ENCODE measurements at regions not wholly inside any gene's neighbourhood (a gene's known extent, or its start where the extent isn't known, plus 50 kb on each side); places are given as distances from the start of the nearest gene placed in this dataset.
"Not testable (repeated sequence)": the region's sequence is repeated elsewhere in the genome, so short reads cannot be mapped to it uniquely, and the experiment has no call there.

DNA sequence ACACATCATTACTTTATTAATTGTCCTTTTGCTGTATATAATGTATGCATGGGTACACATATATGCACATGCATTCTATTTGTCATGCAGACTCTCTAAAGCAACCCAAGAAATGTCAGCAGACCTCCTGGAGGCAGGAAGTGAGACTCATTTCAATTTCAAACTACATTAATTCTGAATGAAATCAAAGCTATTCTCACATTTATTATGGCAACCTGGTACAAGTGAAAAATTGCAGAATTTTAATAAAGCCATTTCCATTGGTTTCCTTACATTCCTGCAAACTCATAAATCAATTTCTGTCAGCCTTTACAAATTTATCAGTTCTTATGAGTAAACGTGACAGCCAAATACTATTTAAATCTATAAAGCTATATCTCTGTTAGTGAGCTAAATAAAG, 430.4 kb upstream of the NUDT12 start:
- TF ChIP-seq, protein P1, sequence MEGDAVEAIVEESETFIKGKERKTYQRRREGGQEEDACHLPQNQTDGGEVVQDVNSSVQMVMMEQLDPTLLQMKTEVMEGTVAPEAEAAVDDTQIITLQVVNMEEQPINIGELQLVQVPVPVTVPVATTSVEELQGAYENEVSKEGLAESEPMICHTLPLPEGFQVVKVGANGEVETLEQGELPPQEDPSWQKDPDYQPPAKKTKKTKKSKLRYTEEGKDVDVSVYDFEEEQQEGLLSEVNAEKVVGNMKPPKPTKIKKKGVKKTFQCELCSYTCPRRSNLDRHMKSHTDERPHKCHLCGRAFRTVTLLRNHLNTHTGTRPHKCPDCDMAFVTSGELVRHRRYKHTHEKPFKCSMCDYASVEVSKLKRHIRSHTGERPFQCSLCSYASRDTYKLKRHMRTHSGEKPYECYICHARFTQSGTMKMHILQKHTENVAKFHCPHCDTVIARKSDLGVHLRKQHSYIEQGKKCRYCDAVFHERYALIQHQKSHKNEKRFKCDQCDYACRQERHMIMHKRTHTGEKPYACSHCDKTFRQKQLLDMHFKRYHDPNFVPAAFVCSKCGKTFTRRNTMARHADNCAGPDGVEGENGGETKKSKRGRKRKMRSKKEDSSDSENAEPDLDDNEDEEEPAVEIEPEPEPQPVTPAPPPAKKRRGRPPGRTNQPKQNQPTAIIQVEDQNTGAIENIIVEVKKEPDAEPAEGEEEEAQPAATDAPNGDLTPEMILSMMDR (conservative IDR thresholded peaks at IDR 0.05; ENCODE audit: low read depth, low read length) = no peak
- DNase-seq (ENCODE audit: low read depth) = no peak
- H3K4me3 ChIP-seq (ENCODE audit: low read length) = no peak overlapping the region

DNA sequence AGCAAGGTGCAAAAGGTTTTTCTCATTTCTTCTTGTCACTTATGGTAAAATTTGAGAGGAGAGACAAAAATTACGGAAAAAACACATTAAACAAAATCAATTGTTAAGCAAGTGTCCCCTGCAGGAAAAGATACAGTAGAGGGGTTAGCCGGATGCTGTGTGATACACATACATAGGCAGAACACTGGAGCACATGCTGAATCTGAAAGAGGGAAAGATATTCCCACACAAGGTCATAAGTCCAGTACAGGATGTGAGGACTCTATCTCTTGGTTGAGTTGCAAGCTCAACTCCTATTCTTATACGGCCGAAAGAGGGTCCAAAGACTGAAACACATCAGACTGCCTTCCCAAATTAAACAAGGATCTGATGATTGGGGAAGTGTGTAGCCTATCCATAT, 427.5 kb upstream of the NUDT12 start:
- DNase-seq (ENCODE audit: low read depth) = no peak
- TF ChIP-seq, protein P1 (conservative IDR thresholded peaks at IDR 0.05; ENCODE audit: low read depth, low read length) = no peak
- H3K4me3 ChIP-seq (ENCODE audit: low read length) = no peak overlapping the region

- no peak for DNase-seq (ENCODE audit: low read depth)
- TF ChIP-seq, protein P1 (conservative IDR thresholded peaks at IDR 0.05; ENCODE audit: low read depth, low read length) = no peak
- H3K4me3 ChIP-seq (ENCODE audit: low read length) = no peak overlapping the region
Observed at GRCh38 chr5:103981592-103981991, 419.0 kb upstream of the NUDT12 start.

DNA sequence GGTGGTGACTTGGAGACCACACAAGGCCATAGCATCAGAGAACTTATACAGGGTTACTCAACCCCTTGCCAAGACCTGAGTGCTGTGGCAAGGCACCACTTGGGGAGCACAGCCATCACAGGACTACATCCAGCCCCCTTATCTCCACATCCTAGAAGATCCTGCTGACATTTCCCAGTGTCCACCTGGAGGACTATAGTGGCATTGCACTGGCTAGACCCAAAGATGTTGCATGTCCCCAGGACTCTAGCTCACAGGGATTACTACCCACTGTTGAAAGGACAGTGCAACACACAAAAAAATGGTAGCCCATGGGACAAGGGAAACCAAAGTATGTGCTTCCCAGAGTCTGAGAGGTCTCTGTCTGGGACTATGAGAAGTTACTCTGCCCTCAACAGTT, 411.1 kb upstream of the NUDT12 start:
- no peak for DNase-seq (ENCODE audit: low read depth)
- H3K4me3 ChIP-seq (ENCODE audit: low read length) = no peak overlapping the region
- TF ChIP-seq, protein P1 (conservative IDR thresholded peaks at IDR 0.05; ENCODE audit: low read depth, low read length) = peak; percentile 20

- DNase-seq (ENCODE audit: low read depth); H3K4me3 ChIP-seq (ENCODE audit: low read length): not testable (repeated sequence)
Observed at GRCh38 chr5:103966295-103966694, 403.7 kb upstream of the NUDT12 start.

GRCh38 chr5:103962023-103962422, 399.4 kb upstream of the NUDT12 start:
- TF ChIP-seq, protein P1 (conservative IDR thresholded peaks at IDR 0.05; ENCODE audit: low read depth, low read length) = no peak
- DNase-seq (ENCODE audit: low read depth) = no peak
- no peak overlapping the region for H3K4me3 ChIP-seq (ENCODE audit: low read length)

DNA sequence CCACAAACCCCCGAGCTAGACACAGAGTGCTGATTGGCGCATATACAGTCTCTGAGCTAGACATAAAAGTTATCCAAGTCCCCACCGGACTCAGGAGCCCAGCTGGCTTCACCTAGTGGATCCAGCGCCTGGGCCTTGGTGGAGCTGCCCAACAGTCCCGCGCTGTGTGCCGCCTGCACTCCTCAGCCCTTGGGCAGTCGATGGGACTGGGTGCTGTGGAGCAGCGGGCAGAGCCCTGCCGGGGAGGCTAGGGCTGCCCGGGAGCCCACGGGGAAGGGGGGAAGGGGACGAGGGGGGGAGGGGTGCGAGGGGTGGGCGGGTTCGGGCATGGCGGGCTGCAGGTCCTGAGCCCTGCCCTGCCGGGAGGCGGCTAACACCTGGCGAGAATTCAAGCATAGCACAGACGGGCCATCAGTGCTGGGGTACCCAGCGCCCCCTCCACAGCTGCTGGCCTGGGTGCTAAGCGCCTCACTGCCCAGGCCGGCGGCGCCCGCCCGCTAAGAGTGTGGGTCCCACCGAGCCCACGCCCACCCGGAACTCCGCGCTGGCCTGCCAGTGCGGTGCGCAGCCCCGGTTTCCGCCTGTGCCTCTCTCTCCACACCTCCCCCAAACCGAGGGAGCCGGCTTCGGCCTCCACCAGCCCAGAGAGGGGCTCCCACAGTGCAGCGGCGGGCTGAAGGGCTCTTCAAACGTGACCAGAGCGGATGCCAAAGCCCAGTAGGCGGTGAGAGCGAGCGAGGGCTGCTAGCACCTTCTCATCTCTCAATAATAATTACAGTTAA, 391.2 kb upstream of the NUDT12 start:
- TF ChIP-seq, protein P1 (conservative IDR thresholded peaks at IDR 0.05; ENCODE audit: low read depth, low read length) = no peak
- no peak overlapping the region for H3K4me3 ChIP-seq (ENCODE audit: low read length)
- DNase-seq (ENCODE audit: low read depth) = no peak
